HepG2 (cell line): ENCODE measurements at regions not wholly inside any gene's neighbourhood (a gene's known extent, or its start where the extent isn't known, plus 50 kb on each side); places are given as distances from the start of the nearest gene placed in this dataset.

ENCODE experiments used
- ATAC-seq: fragments of 200-7000 bp; cut with Tn5 transposase; 3 replicates; pipeline ENCODE4 v1.9.1; 2020; ENCODE audit warnings: mild to moderate bottlenecking, moderate library complexity
- BruUV-seq: library from RNA; stranded (reverse); fragments of 400-500 nt; replicated peaks from 2 replicates; lab custom pipeline; 2021; lab: Mats Ljungman, UMichigan
- CTCF ChIA-PET: fragments of 300-600 bp; formaldehyde crosslinking; extraction: SDS; loops from one replicate; lab custom pipeline; 2021; ENCODE audit warnings: low total read pairs, inconsistent platforms, low intra/inter-chr PET ratio; lab: Yijun Ruan, JAX
- POLR2A ChIA-PET: fragments of 350-600 bp; sonication (Branson Sonifier 250); formaldehyde crosslinking; loops from one replicate; lab custom pipeline; 2020; ENCODE audit warnings: antibody characterized with exemption, inconsistent platforms; lab: Yijun Ruan, JAX
- DNase-seq: peaks from one replicate; pipeline ENCODE4 v3.0.0-alpha.2; 2015; ENCODE audit warnings: low spot score
- FAIRE-seq: peaks from 3 replicates; lab custom pipeline; 2011; peaks lifted over from hg19 to GRCh38; lab: Jason Lieb, UNC
- H2AFZ ChIP-seq: one replicate; pipeline ENCODE4 v1.6.1; 2011; ENCODE audit warnings: low read length, inconsistent platforms
- H3K27ac ChIP-seq: fragments of 300-600 bp; 3 replicates; pipeline ENCODE4 v1.8.0; 2011; ENCODE audit warnings: mixed run types, mild to moderate bottlenecking, mixed read lengths, low read length, inconsistent platforms; ENCODE audit not compliant: insufficient read depth; ENCODE audit errors: extremely low read length
- H3K27me3 ChIP-seq, 2 experiments: fragments of 200-600 bp in 1 of 2; 2 replicates in 1 of 2; 3 replicates in 1 of 2; pipeline versions ENCODE4 v1.6.0 to v1.8.0; 2011; ENCODE audit warnings: low read length in 2 of 2, mild to moderate bottlenecking in 2 of 2, moderate library complexity in 2 of 2, inconsistent platforms in 1 of 2; ENCODE audit not compliant: insufficient read depth in 2 of 2, control insufficient read depth in 1 of 2
- H3K36me3 ChIP-seq, 2 experiments: fragments of 200-600 bp in 1 of 2; replicated peaks in 1 of 2; 2 replicates in 1 of 2; 3 replicates in 1 of 2; pipeline versions ENCODE4 v1.5.1 to v1.8.0; 2011; ENCODE audit warnings: low read length in 2 of 2, inconsistent platforms in 1 of 2; ENCODE audit not compliant: insufficient read depth in 2 of 2, control insufficient read depth in 1 of 2
- H3K4me1 ChIP-seq: 2 replicates; pipeline ENCODE4 v1.5.1; 2012; ENCODE audit warnings: low read length, inconsistent platforms; ENCODE audit not compliant: insufficient read depth
- H3K4me2 ChIP-seq: 2 replicates; pipeline ENCODE4 v1.6.0; 2011; ENCODE audit warnings: low read depth, low read length, inconsistent platforms
- H3K4me3 ChIP-seq, 3 experiments: fragments of 200-600 bp in 1 of 3; sonication (generic), shearing (Covaris generic) in 1 of 3; replicated peaks in 1 of 3; 2 replicates each; pipeline ENCODE4 v1.5.1; 2011 to 2016; ENCODE audit warnings: low read length in 3 of 3, inconsistent platforms in 2 of 3, low read depth in 2 of 3, mild to moderate bottlenecking in 2 of 3, control low read depth in 1 of 3, mixed read lengths in 1 of 3; ENCODE audit not compliant: insufficient read depth in 1 of 3
- H3K79me2 ChIP-seq: one replicate; pipeline ENCODE4 v1.6.1; 2011; ENCODE audit warnings: low read length, inconsistent platforms; ENCODE audit not compliant: insufficient read depth
- H3K9ac ChIP-seq: 2 replicates; pipeline ENCODE4 v1.6.0; 2011; ENCODE audit warnings: mild to moderate bottlenecking, low read depth, low read length, inconsistent platforms; ENCODE audit not compliant: insufficient read depth
- H3K9me3 ChIP-seq: 2 replicates; pipeline ENCODE4 v1.5.1; 2012; ENCODE audit warnings: mild to moderate bottlenecking, low read length
- H4K20me1 ChIP-seq: 2 replicates; pipeline ENCODE4 v1.6.0; 2011; ENCODE audit warnings: inconsistent platforms, mild to moderate bottlenecking, low read length, moderate library complexity; ENCODE audit not compliant: insufficient read depth
- EED ChIP-seq: sonication (generic); formaldehyde crosslinking; IDR thresholded peaks from 2 replicates; pipeline ENCODE4 v1.5.0; 2020; ENCODE audit warnings: mild to moderate bottlenecking, missing genetic modification reagents
- HNF4G ChIP-seq, 2 experiments: sonication (generic) in 1 of 2; formaldehyde crosslinking in 1 of 2; IDR thresholded peaks; 2 replicates each; pipeline versions ENCODE4 v1.4.0 to v1.6.1; 2011 to 2020; ENCODE audit warnings: borderline replicate concordance in 2 of 2, low read depth in 2 of 2, mild to moderate bottlenecking in 2 of 2, low read length in 1 of 2, missing genetic modification reagents in 1 of 2, moderate library complexity in 1 of 2
- NFIC ChIP-seq: IDR thresholded peaks from 2 replicates; pipeline ENCODE4 v1.6.1; 2012; ENCODE audit warnings: mild to moderate bottlenecking, low read length, inconsistent platforms
- SALL1 ChIP-seq: sonication (generic); formaldehyde crosslinking; IDR thresholded peaks from 2 replicates; pipeline ENCODE4 v1.8.0; 2022; ENCODE audit warnings: mild to moderate bottlenecking, missing genetic modification reagents
- SP2 ChIP-seq: sonication (generic); formaldehyde crosslinking; IDR thresholded peaks from 2 replicates; pipeline ENCODE4 v1.5.1; 2020; ENCODE audit warnings: mild to moderate bottlenecking, missing genetic modification reagents
- SRY ChIP-seq: sonication (generic); formaldehyde crosslinking; IDR thresholded peaks from 2 replicates; pipeline ENCODE4 v1.8.0; 2022; ENCODE audit warnings: mild to moderate bottlenecking, missing genetic modification reagents
- ZNF281 ChIP-seq: sonication (generic); formaldehyde crosslinking; IDR thresholded peaks from 2 replicates; pipeline ENCODE4 v1.4.0; 2020; ENCODE audit warnings: missing genetic modification reagents, borderline replicate concordance
- ZNF282 ChIP-seq: fragments of 450-650 bp; IDR thresholded peaks from 2 replicates; pipeline ENCODE4 v1.6.1; 2018; ENCODE audit not compliant: partially characterized antibody
- ZNF354B ChIP-seq: sonication (generic); formaldehyde crosslinking; IDR thresholded peaks from 2 replicates; pipeline ENCODE4 v1.8.0; 2022; ENCODE audit warnings: mild to moderate bottlenecking, missing genetic modification reagents
- ZNF441 ChIP-seq: sonication (generic); formaldehyde crosslinking; IDR thresholded peaks from 2 replicates; pipeline ENCODE4 v1.7.0; 2021; ENCODE audit warnings: missing genetic modification reagents, borderline replicate concordance
- WGBS: methylation state at CpG from one replicate; pipeline ENCODE4 v1.1.6; 2017; ENCODE audit warnings: low lambda C conversion rate; 5-methylcytosine and 5-hydroxymethylcytosine counted together
- in situ Hi-C: cut with HindIII; loops from 2 replicates; pipeline ENCODE4 v1.10.0; 2017; ENCODE audit warnings: low pct_unique_long_range_greater_than_20kb; ENCODE audit not compliant: extremely low pct_ligation_motif_present
- intact Hi-C: fragments of 100-400 bp; cut with micrococcal nuclease; formaldehyde crosslinking; loops from one replicate; pipeline ENCODE4 v1.10.0; 2022; ENCODE audit not compliant: unreplicated experiment
- TF ChIP-seq, protein P1 (sequence below): sonication (generic); formaldehyde crosslinking; IDR thresholded peaks from 2 replicates; pipeline ENCODE4 v1.4.0; 2020; ENCODE audit warnings: missing genetic modification reagents, borderline replicate concordance
- TF ChIP-seq, protein P2 (sequence below): sonication (generic); formaldehyde crosslinking; conservative IDR thresholded peaks from 2 replicates; pipeline ENCODE4 v1.5.0; 2020; ENCODE audit warnings: missing genetic modification reagents

DNA sequence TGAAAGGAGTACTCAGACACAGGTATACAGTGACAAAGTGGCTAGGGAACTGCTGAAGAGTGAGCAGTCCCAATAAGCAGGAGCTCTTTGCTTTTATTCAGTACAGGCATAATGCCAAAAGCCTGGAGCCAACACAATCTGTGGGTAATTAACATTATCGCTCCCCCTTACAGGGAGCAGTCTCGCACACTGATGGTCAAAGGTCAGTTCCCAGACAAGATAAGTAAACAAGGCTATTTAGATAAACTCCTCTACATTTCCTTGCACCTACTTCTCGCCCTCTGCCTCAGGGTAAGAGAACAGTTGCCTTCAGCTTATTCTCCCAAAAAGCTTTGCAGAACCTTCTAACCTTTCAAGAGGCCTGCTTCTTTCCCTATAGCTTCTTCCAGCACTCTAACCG is 73.9 kb upstream of the TAF9B start:
- Histone ChIP-seq H3K79me2 (no peaks in the 10 kb centered on the region), H3K27ac (no peak overlapping the region), H3K4me3 (no peak overlapping the region), H3K4me2 (no peak overlapping the region), H3K9ac (no peak overlapping the region), H3K9me3 (no peaks in the 10 kb centered on the region), H3K36me3 (no peaks in the 10 kb centered on the region), H3K27me3 (no peaks in the 10 kb centered on the region), H2AFZ (no peak overlapping the region), H4K20me1 (no peaks in the 10 kb centered on the region), H3K4me1 (no peaks in the 10 kb centered on the region)
- WGBS: 0% methylated on average over 4 of the region's 4 CpGs
- ATAC-seq (no peak), FAIRE-seq (no peak), DNase-seq (no peak)
- no TSS peak for BruUV-seq
- ChIA-PET POLR2A (no interaction called here), CTCF (no interaction called here)
- TF ChIP-seq ZNF282 (no peak), EED (no peak), HNF4G (IDR thresholded peaks at IDR 0.05; ENCODE audit: borderline replicate concordance, low read depth, low read length) (no peak), HNF4G (CRISPR knock-in tag; IDR thresholded peaks at IDR 0.05; ENCODE audit: borderline replicate concordance, low read depth) (no peak), ZNF354B (CRISPR knock-in tag) (no peak), SALL1 (CRISPR knock-in tag) (no peak), SP2 (CRISPR knock-in tag) (no peak), ZNF441 (CRISPR knock-in tag) (no peak), NFIC (no peak), SRY (CRISPR knock-in tag) (no peak), ZNF281 (CRISPR knock-in tag) (no peak)
- TF ChIP-seq, protein P1, sequence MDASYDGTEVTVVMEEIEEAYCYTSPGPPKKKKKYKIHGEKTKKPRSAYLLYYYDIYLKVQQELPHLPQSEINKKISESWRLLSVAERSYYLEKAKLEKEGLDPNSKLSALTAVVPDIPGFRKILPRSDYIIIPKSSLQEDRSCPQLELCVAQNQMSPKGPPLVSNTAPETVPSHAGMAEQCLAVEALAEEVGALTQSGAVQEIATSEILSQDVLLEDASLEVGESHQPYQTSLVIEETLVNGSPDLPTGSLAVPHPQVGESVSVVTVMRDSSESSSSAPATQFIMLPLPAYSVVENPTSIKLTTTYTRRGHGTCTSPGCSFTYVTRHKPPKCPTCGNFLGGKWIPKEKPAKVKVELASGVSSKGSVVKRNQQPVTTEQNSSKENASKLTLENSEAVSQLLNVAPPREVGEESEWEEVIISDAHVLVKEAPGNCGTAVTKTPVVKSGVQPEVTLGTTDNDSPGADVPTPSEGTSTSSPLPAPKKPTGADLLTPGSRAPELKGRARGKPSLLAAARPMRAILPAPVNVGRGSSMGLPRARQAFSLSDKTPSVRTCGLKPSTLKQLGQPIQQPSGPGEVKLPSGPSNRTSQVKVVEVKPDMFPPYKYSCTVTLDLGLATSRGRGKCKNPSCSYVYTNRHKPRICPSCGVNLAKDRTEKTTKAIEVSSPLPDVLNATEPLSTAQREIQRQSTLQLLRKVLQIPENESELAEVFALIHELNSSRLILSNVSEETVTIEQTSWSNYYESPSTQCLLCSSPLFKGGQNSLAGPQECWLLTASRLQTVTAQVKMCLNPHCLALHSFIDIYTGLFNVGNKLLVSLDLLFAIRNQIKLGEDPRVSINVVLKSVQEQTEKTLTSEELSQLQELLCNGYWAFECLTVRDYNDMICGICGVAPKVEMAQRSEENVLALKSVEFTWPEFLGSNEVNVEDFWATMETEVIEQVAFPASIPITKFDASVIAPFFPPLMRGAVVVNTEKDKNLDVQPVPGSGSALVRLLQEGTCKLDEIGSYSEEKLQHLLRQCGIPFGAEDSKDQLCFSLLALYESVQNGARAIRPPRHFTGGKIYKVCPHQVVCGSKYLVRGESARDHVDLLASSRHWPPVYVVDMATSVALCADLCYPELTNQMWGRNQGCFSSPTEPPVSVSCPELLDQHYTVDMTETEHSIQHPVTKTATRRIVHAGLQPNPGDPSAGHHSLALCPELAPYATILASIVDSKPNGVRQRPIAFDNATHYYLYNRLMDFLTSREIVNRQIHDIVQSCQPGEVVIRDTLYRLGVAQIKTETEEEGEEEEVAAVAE (CRISPR knock-in tag): no peak
- TF ChIP-seq, protein P2, sequence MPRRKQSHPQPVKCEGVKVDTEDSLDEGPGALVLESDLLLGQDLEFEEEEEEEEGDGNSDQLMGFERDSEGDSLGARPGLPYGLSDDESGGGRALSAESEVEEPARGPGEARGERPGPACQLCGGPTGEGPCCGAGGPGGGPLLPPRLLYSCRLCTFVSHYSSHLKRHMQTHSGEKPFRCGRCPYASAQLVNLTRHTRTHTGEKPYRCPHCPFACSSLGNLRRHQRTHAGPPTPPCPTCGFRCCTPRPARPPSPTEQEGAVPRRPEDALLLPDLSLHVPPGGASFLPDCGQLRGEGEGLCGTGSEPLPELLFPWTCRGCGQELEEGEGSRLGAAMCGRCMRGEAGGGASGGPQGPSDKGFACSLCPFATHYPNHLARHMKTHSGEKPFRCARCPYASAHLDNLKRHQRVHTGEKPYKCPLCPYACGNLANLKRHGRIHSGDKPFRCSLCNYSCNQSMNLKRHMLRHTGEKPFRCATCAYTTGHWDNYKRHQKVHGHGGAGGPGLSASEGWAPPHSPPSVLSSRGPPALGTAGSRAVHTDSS (CRISPR knock-in tag): no peak
- in situ Hi-C loops: no loop called here
- intact Hi-C loops: no loop called here
